GM18498 (cell line): ENCODE measurements at regions not wholly inside any gene's neighbourhood (a gene's known extent, or its start where the extent isn't known, plus 50 kb on each side); places are given as distances from the start of the nearest gene placed in this dataset.

Experiments
- ATAC-seq: cut with Tn5 transposase; IDR thresholded peaks from one replicate; pipeline ENCODE4 v1.9.1; 2021; ENCODE audit warnings: mild to moderate bottlenecking, moderate library complexity; ENCODE audit not compliant: unreplicated experiment

- ATAC-seq: no peak
Observed at GRCh38 chr1:30194741-30195423, 528.5 kb downstream of the MATN1 start.

- ATAC-seq: no peak
Observed at GRCh38 chr1:30194046-30194619, 529.3 kb downstream of the MATN1 start.

- ATAC-seq: no peak
Observed at GRCh38 chr1:30192969-30193630, 530.3 kb downstream of the MATN1 start.

GRCh38 chr1:30191154-30191702 is 532.2 kb downstream of the MATN1 start:
- ATAC-seq: no peak

GRCh38 chr1:30190511-30191153 is 532.8 kb downstream of the MATN1 start:
- ATAC-seq: no peak

GRCh38 chr1:30189818-30190500 is 533.4 kb downstream of the MATN1 start:
- no peak for ATAC-seq

- no peak for ATAC-seq
Observed at GRCh38 chr1:30188999-30189398, 534.4 kb downstream of the MATN1 start.

- no peak for ATAC-seq
Observed at GRCh38 chr1:30188329-30188728, 535.1 kb downstream of the MATN1 start.

GRCh38 chr1:30187413-30188023 is 535.9 kb downstream of the MATN1 start:
- ATAC-seq: no peak

- ATAC-seq: no peak
Observed at GRCh38 chr1:30186586-30186985, 536.8 kb downstream of the MATN1 start.

- ATAC-seq: no peak
Observed at GRCh38 chr1:30185809-30186208, 537.6 kb downstream of the MATN1 start.

GRCh38 chr1:30185313-30185712 is 538.1 kb downstream of the MATN1 start:
- ATAC-seq: no peak

- ATAC-seq: no peak
Observed at GRCh38 chr1:30184393-30185141, 538.8 kb downstream of the MATN1 start.

- ATAC-seq: no peak
Observed at GRCh38 chr1:30183895-30184294, 539.5 kb downstream of the MATN1 start.

GRCh38 chr1:30183006-30183405 is 540.4 kb downstream of the MATN1 start:
- ATAC-seq: no peak

GRCh38 chr1:30179942-30180543 is 543.3 kb downstream of the MATN1 start:
- no peak for ATAC-seq

GRCh38 chr1:30176477-30176876 is 546.9 kb downstream of the MATN1 start:
- no peak for ATAC-seq

GRCh38 chr1:30174499-30174898 is 548.9 kb downstream of the MATN1 start:
- no peak for ATAC-seq

GRCh38 chr1:30173560-30173959 is 549.8 kb downstream of the MATN1 start:
- ATAC-seq: no peak
